ENCODE measurements at regions not wholly inside any gene's neighbourhood (a gene's known extent, or its start where the extent isn't known, plus 50 kb on each side); places are given as distances from the start of the nearest gene placed in this dataset.

- TF ChIP-seq GTF2F1 (IDR thresholded peaks at IDR 0.05; ENCODE audit: borderline replicate concordance, low read depth, low read length) = no peak
These were observed 887.6 kb downstream of the PCDH19 start (continued) for GRCh38 chrX:99522450-99522849.

- ChIA-PET POLR2A (ENCODE audit: partially characterized antibody) (no interaction called here), CTCF (ENCODE audit: partially characterized antibody) (no interaction called here)
- Histone ChIP-seq H3K4me3 (ENCODE audit: extremely low read depth in 1 of 4, insufficient read depth in 2 of 4, low read depth in 3 of 4, low read length in 4 of 4) (no peak overlapping the region), H3K9me3 (ENCODE audit: insufficient read depth in 2 of 2, low read depth in 1 of 2, low read length in 1 of 2) (no peaks in the 10 kb centered on the region), H3K4ac (replicated peaks; ENCODE audit: insufficient read length, low read depth, low read length) (no peak overlapping the region), H2BK15ac (ENCODE audit: low read length) (no peak overlapping the region), H2AK5ac (ENCODE audit: low read depth, low read length) (no peak overlapping the region), H3K56ac (replicated peaks; ENCODE audit: insufficient read length, low read depth, low read length) (no peak overlapping the region), H3K23ac (ENCODE audit: insufficient read length) (no peak overlapping the region), H4K5ac (ENCODE audit: insufficient read length, low read depth, low read length) (no peak overlapping the region), H2BK12ac (ENCODE audit: low read depth, low read length) (no peak overlapping the region), H2BK5ac (ENCODE audit: low read depth, low read length) (no peak overlapping the region), H3K4me1 (replicated peaks in 1 of 4; ENCODE audit: control insufficient read depth in 3 of 4, insufficient read depth in 4 of 4, low read length in 3 of 4) (no peaks in the 10 kb centered on the region), H4K91ac (replicated peaks; ENCODE audit: insufficient read length, low read length) (no peak overlapping the region), H3K14ac (ENCODE audit: insufficient read length) (no peak overlapping the region), H3K27me3 (replicated peaks in 1 of 4; ENCODE audit: control insufficient read depth in 3 of 4, extremely low read depth in 1 of 4, insufficient read depth in 3 of 4, low read length in 3 of 4) (no peaks in the 10 kb centered on the region), H3K4me2 (ENCODE audit: insufficient read depth in 1 of 2, low read depth in 2 of 2, low read length in 2 of 2) (no peak overlapping the region), H3K9ac (replicated peaks in 1 of 4; ENCODE audit: extremely low read depth in 1 of 4, low read depth in 3 of 4, low read length in 3 of 4) (no peak overlapping the region), H2BK20ac (ENCODE audit: low read length) (no peak overlapping the region), H4K8ac (ENCODE audit: extremely low read depth, insufficient read depth, low read length) (no peak overlapping the region), H3K79me2 (ENCODE audit: control insufficient read depth in 1 of 2, insufficient read depth in 2 of 2, low read length in 2 of 2) (no peaks in the 10 kb centered on the region), H2BK120ac (replicated peaks; ENCODE audit: low read depth, low read length) (no peak overlapping the region), H3K23me2 (ENCODE audit: low read depth, low read length) (no peaks in the 10 kb centered on the region), H3K79me1 (ENCODE audit: low read depth, low read length) (no peaks in the 10 kb centered on the region), H3K18ac (ENCODE audit: extremely low read depth, low read length) (no peak overlapping the region), H3K27ac (ENCODE audit: low read depth, low read length) (no peak overlapping the region), H4K20me1 (replicated peaks in 1 of 2; ENCODE audit: control insufficient read depth in 1 of 2, insufficient read depth in 2 of 2, low read length in 2 of 2) (no peaks in the 10 kb centered on the region), H3K36me3 (ENCODE audit: control insufficient read depth in 2 of 4, insufficient read depth in 4 of 4, low read length in 3 of 4) (no peaks in the 10 kb centered on the region), H2AFZ (ENCODE audit: low read length) (no peak overlapping the region)
- TF ChIP-seq CHD2 (IDR thresholded peaks at IDR 0.05; ENCODE audit: low read length) (no peak), TCF12 (IDR thresholded peaks at IDR 0.05; ENCODE audit: low read depth, low read length) (no peak), TAF1 (IDR thresholded peaks at IDR 0.05; ENCODE audit: low read depth, low read length) (no peak), RFX5 (IDR thresholded peaks at IDR 0.05; ENCODE audit: borderline replicate concordance, low read depth, low read length) (no peak), CHD1 (IDR thresholded peaks at IDR 0.05; ENCODE audit: low read depth, low read length) (no peak), YY1 (IDR thresholded peaks at IDR 0.05; ENCODE audit: low read depth, low read length) (no peak), RXRA (IDR thresholded peaks at IDR 0.05; ENCODE audit: insufficient read depth, low read depth, low read length) (no peak), MAFK (IDR thresholded peaks at IDR 0.05; ENCODE audit: low read depth, low read length) (no peak)
- FAIRE-seq (no peak), DNase-seq (ENCODE audit: low read depth in 1 of 2, low spot score in 2 of 2) (no peak)
These were observed 902.3 kb downstream of the PCDH19 start for GRCh38 chrX:99507768-99508167.

Measured in H1 (cell line).